ENCODE measurements at regions not wholly inside any gene's neighbourhood (a gene's known extent, or its start where the extent isn't known, plus 50 kb on each side); places are given as distances from the start of the nearest gene placed in this dataset.

DNA sequence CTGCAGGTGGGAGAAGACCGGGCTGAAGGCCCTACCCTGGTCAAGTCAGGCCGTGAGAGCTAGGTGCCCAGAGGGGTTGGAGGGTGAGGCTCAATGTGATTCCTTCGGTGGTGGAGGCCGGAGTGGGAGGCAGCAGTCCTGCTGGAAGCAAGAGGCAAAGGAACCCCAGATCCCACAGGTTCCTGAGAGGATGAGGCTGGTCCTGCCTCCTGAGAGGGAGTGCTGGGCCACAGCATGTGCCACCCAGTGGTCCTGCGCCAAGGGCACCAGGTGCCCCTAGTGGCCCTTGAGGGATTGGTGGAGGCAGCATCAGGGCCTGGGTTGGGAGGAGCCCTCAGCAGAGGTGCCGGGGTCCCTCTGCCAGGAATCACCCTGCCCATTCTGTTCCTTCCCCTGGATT lies 59.1 kb downstream of the BARX1 start (continued):
- no peak for TF ChIP-seq TAF1 (IDR thresholded peaks at IDR 0.05; ENCODE audit: low read depth, low read length)
- TF ChIP-seq MAFK (IDR thresholded peaks at IDR 0.05; ENCODE audit: low read depth, low read length), result no peak
